ENCODE measurements at regions not wholly inside any gene's neighbourhood (a gene's known extent, or its start where the extent isn't known, plus 50 kb on each side); places are given as distances from the start of the nearest gene placed in this dataset.

DNA sequence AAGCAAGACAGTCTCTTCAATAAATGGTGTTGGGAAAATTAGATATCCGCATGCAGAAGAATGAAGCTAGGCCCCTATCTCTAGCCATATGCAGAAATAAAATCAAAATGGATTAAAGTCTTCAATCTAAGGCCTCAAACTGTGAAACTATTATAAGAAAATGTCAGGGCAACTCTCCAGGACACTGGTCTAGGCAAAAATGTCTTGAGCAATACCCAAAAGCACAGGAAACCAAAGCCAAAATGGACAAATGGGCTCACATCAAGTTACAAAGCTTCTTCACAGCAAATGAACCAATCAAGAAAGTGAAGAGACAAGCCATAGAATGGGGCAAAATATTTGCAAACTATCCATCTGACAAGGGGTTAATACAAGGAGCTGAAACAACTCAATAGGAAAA is 338.8 kb downstream of the NNT start:
- ATAC-seq: no peak
- no peaks in the 10 kb centered on the region for H3K27me3 ChIP-seq
- no peak for DNase-seq
- no peaks in the 10 kb centered on the region for H3K9me3 ChIP-seq
- H3K4me3 ChIP-seq: no peak overlapping the region
- no peaks in the 10 kb centered on the region for H3K4me1 ChIP-seq
- in situ Hi-C loops (cut with MboI; ENCODE audit: low sequenced_read_pairs in 4 of 4) (no loop called here), intact Hi-C loops (cut with DNase I; ENCODE audit: low total_unique reads) (no loop called here)
- no peaks in the 10 kb centered on the region for H3K36me3 ChIP-seq
- no peak overlapping the region for H3K27ac ChIP-seq
- TF ChIP-seq, protein P1, sequence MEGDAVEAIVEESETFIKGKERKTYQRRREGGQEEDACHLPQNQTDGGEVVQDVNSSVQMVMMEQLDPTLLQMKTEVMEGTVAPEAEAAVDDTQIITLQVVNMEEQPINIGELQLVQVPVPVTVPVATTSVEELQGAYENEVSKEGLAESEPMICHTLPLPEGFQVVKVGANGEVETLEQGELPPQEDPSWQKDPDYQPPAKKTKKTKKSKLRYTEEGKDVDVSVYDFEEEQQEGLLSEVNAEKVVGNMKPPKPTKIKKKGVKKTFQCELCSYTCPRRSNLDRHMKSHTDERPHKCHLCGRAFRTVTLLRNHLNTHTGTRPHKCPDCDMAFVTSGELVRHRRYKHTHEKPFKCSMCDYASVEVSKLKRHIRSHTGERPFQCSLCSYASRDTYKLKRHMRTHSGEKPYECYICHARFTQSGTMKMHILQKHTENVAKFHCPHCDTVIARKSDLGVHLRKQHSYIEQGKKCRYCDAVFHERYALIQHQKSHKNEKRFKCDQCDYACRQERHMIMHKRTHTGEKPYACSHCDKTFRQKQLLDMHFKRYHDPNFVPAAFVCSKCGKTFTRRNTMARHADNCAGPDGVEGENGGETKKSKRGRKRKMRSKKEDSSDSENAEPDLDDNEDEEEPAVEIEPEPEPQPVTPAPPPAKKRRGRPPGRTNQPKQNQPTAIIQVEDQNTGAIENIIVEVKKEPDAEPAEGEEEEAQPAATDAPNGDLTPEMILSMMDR (IDR thresholded peaks at IDR 0.05 in 4 of 5, conservative IDR thresholded peaks at IDR 0.05 in 1 of 5): no peak
- TF ChIP-seq POLR2A (IDR thresholded peaks at IDR 0.05): no peak

DNA sequence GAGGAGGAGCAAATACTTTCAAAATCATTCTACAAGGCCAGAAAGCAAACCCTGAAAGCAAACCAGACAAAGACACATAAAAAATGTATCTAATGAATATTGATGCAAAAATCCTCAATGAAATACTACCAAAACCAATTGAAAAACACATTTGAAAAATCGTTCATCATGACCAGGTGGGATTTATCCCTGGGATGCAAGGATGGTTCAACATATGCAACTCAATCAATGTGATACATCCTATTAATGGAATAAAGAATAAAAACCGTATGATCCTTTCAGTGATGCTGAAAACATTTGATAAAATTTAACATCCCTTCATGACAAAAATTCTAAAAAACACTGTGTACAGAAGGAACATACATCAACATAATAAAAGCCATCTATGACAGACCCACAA is 337.6 kb downstream of the NNT start:
- H3K36me3 ChIP-seq: no peaks in the 10 kb centered on the region
- DNase-seq (no peak), ATAC-seq (no peak)
- no peak overlapping the region for H3K27ac ChIP-seq
- H3K4me1 ChIP-seq: no peaks in the 10 kb centered on the region
- intact Hi-C loops (cut with DNase I; ENCODE audit: low total_unique reads): no loop called here
- in situ Hi-C loops (cut with MboI; ENCODE audit: low sequenced_read_pairs in 4 of 4): no loop called here
- H3K27me3 ChIP-seq: no peaks in the 10 kb centered on the region
- H3K4me3 ChIP-seq: no peak overlapping the region
- no peaks in the 10 kb centered on the region for H3K9me3 ChIP-seq
- no peak for TF ChIP-seq POLR2A (IDR thresholded peaks at IDR 0.05)
- TF ChIP-seq, protein P1 (IDR thresholded peaks at IDR 0.05 in 4 of 5, conservative IDR thresholded peaks at IDR 0.05 in 1 of 5): no peak

DNA sequence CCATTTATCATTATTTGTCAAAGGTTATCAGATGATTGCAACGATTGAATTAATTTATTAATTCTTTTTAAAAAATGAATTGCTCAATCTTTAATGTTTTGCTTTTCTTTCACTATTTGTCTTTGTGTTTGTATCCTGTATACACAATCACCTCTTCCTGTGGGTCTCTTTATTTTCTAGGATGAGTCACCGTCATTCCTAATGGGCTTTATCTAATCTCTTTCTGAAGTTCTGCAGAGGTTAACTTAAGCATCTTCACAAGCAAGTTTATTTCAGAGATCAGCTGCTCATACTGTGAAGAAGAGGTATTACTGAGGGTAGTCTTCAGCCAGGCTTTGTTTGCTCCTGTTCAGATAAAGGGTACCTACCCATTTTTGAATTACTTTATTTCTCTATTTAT is 323.9 kb downstream of the NNT start:
- intact Hi-C loops (cut with DNase I; ENCODE audit: low total_unique reads): no loop called here
- no peak for ATAC-seq
- Histone ChIP-seq H3K36me3 (no peaks in the 10 kb centered on the region), H3K4me1 (no peaks in the 10 kb centered on the region), H3K27me3 (no peaks in the 10 kb centered on the region), H3K4me3 (no peak overlapping the region), H3K9me3 (no peaks in the 10 kb centered on the region), H3K27ac (no peak overlapping the region)
- no peak for DNase-seq
- in situ Hi-C loops (cut with MboI; ENCODE audit: low sequenced_read_pairs in 4 of 4): no loop called here
- TF ChIP-seq POLR2A (IDR thresholded peaks at IDR 0.05): no peak
- TF ChIP-seq, protein P1 (IDR thresholded peaks at IDR 0.05 in 4 of 5, conservative IDR thresholded peaks at IDR 0.05 in 1 of 5): no peak

DNA sequence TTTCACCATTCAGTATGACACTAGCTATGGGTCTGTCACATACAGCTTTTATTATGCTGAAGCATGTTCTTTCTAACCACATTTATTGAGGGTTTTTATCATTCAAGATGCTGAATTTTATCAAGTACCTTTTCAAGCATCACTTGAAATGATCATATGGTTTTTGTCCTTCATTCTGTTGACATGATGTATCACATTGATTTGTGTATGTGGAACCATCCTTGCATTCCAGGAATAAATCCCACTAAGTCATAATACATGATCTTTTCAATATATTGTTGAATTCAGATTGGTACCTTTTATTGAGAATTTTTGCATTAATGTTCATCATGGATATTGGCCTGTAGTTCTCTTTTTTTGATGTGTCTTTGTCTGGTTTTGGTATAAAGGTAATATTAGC is 317.4 kb downstream of the NNT start:
- Histone ChIP-seq H3K9me3 (no peaks in the 10 kb centered on the region), H3K27ac (no peak overlapping the region), H3K27me3 (no peaks in the 10 kb centered on the region), H3K4me1 (no peaks in the 10 kb centered on the region), H3K36me3 (no peaks in the 10 kb centered on the region), H3K4me3 (no peak overlapping the region)
- in situ Hi-C loops (cut with MboI; ENCODE audit: low sequenced_read_pairs in 4 of 4) (no loop called here), intact Hi-C loops (cut with DNase I; ENCODE audit: low total_unique reads) (no loop called here)
- no peak for TF ChIP-seq POLR2A (IDR thresholded peaks at IDR 0.05)
- TF ChIP-seq, protein P1 (IDR thresholded peaks at IDR 0.05 in 4 of 5, conservative IDR thresholded peaks at IDR 0.05 in 1 of 5): no peak
- DNase-seq: no peak
- ATAC-seq: no peak

DNA sequence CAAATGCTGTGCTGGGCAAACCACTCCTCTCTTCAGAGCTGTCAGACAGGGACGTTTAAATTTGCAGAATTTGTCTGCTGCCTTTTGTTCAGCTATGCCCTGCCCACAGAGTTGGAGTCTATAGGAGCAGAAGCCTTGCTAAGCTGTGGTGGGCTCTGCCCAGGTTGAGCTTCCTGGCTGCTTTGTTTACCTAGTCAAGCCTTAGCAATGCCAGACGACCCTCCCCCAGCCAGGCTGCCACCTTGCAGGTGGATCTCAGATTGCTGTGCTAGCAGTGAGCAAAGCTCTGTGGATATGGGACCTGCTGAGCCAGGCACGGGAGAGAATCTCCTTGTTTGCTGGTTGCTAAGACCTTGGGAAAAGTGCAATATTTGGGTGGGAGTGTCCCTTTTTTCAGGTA is 314.9 kb downstream of the NNT start:
- TF ChIP-seq, protein P1 (IDR thresholded peaks at IDR 0.05 in 4 of 5, conservative IDR thresholded peaks at IDR 0.05 in 1 of 5): no peak
- TF ChIP-seq POLR2A (IDR thresholded peaks at IDR 0.05): no peak
- Histone ChIP-seq H3K9me3 (no peaks in the 10 kb centered on the region), H3K36me3 (no peaks in the 10 kb centered on the region), H3K4me1 (no peaks in the 10 kb centered on the region), H3K27ac (no peak overlapping the region), H3K4me3 (no peak overlapping the region), H3K27me3 (no peaks in the 10 kb centered on the region)
- no peak for ATAC-seq
- in situ Hi-C loops (cut with MboI; ENCODE audit: low sequenced_read_pairs in 4 of 4) (no loop called here), intact Hi-C loops (cut with DNase I; ENCODE audit: low total_unique reads) (no loop called here)
- DNase-seq: no peak

Measured in gastrocnemius medialis (tissue), 4 donors.